Osteocyte (in vitro differentiated cells): ENCODE measurements at regions not wholly inside any gene's neighbourhood (a gene's known extent, or its start where the extent isn't known, plus 50 kb on each side); places are given as distances from the start of the nearest gene placed in this dataset.
"Not testable (repeated sequence)": the region's sequence is repeated elsewhere in the genome, so short reads cannot be mapped to it uniquely, and the experiment has no call there.

Source experiments
- DNase-seq: peaks from one replicate; pipeline ENCODE4 v3.0.0; 2021; ENCODE audit warnings: mixed read lengths; ENCODE audit not compliant: unreplicated experiment; ENCODE audit errors: extremely low spot score
- H3K27ac Mint-ChIP-seq: one replicate; pipeline ENCODE4 v1.8.0; 2021; ENCODE audit warnings: mild to moderate bottlenecking, mixed read lengths; ENCODE audit not compliant: unreplicated experiment
- H3K27me3 Mint-ChIP-seq: one replicate; pipeline ENCODE4 v1.8.0; 2021; ENCODE audit warnings: mixed read lengths; ENCODE audit not compliant: unreplicated experiment
- H3K36me3 Mint-ChIP-seq: one replicate; pipeline ENCODE4 v1.8.0; 2021; ENCODE audit warnings: mixed read lengths; ENCODE audit not compliant: unreplicated experiment
- H3K4me1 Mint-ChIP-seq: one replicate; pipeline ENCODE4 v1.8.0; 2021; ENCODE audit warnings: mixed read lengths; ENCODE audit not compliant: unreplicated experiment
- H3K4me3 Mint-ChIP-seq: one replicate; pipeline ENCODE4 v1.8.0; 2021; ENCODE audit warnings: mild to moderate bottlenecking, moderate library complexity, mixed read lengths; ENCODE audit not compliant: unreplicated experiment
- H3K9me3 Mint-ChIP-seq: one replicate; pipeline ENCODE4 v1.8.0; 2021; ENCODE audit warnings: mixed read lengths; ENCODE audit not compliant: unreplicated experiment
- TF ChIP-seq, protein P1 (sequence below): fragments of 200-600 bp; sonication (generic); IDR thresholded peaks from 2 replicates; pipeline ENCODE4 v1.5.0; 2021; ENCODE audit warnings: antibody characterized with exemption, mild to moderate bottlenecking, moderate library complexity

DNA sequence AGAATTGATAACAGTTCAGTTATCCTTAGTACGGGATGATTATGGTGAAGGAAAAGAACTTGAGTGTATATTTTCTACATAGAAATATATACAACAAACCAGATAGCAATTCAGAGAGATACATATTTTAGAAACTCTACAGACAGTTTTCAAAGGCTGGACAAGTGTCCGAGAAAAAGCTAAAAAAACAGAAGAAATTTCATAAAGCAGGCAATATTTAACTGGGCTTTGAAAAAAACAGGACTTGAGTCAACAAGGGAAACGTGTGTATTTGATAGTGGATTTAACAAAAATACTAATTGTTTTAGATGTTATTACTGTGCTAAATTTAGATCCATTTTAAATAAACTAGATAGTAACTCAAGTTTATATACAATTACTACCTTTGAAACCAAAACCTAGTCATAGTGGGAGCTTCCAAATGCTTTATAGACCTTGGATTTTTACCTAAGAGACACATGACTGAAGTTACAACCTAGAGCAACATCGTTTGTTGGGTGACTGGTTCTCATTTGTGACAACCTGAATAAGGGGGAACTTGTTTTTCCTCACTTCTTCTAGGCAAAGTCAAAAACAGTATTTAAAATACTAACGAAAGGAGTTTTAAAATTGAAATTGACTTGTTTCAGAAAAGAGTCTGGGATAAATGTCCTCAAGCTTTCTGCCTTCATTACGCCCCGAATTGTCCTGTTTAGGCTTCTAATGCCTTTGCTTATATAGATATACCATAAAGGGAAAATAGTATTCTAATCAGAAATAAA, 116.7 kb upstream of the PRSS16 start:
- TF ChIP-seq, protein P1, sequence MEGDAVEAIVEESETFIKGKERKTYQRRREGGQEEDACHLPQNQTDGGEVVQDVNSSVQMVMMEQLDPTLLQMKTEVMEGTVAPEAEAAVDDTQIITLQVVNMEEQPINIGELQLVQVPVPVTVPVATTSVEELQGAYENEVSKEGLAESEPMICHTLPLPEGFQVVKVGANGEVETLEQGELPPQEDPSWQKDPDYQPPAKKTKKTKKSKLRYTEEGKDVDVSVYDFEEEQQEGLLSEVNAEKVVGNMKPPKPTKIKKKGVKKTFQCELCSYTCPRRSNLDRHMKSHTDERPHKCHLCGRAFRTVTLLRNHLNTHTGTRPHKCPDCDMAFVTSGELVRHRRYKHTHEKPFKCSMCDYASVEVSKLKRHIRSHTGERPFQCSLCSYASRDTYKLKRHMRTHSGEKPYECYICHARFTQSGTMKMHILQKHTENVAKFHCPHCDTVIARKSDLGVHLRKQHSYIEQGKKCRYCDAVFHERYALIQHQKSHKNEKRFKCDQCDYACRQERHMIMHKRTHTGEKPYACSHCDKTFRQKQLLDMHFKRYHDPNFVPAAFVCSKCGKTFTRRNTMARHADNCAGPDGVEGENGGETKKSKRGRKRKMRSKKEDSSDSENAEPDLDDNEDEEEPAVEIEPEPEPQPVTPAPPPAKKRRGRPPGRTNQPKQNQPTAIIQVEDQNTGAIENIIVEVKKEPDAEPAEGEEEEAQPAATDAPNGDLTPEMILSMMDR: no peak
- Mint-ChIP-seq H3K27me3 (no peaks in the 10 kb centered on the region), H3K9me3 (no peaks in the 10 kb centered on the region), H3K36me3 (no peaks in the 10 kb centered on the region), H3K4me3 (peak overlapping the region; percentile 27), H3K4me1 (peaks cover 52% of the 10 kb centered on the region), H3K27ac (no peak overlapping the region)
- DNase-seq: no peak

DNA sequence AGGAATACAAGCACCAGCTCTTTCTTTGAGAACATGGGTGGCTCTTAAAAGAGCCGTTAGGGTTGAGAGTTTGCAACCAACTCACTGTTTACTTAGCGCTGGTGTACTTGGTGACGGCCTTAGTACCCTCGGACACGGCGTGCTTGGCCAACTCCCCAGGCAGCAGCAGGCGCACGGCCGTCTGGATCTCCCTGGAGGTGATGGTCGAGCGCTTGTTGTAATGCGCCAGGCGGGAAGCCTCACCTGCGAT, 115.3 kb upstream of the PRSS16 start:
- H3K27me3 Mint-ChIP-seq, H3K36me3 Mint-ChIP-seq, H3K27ac Mint-ChIP-seq, H3K9me3 Mint-ChIP-seq, H3K4me3 Mint-ChIP-seq, DNase-seq: not testable (repeated sequence)
- H3K4me1 Mint-ChIP-seq: peaks cover 44% of the 10 kb centered on the region

DNA sequence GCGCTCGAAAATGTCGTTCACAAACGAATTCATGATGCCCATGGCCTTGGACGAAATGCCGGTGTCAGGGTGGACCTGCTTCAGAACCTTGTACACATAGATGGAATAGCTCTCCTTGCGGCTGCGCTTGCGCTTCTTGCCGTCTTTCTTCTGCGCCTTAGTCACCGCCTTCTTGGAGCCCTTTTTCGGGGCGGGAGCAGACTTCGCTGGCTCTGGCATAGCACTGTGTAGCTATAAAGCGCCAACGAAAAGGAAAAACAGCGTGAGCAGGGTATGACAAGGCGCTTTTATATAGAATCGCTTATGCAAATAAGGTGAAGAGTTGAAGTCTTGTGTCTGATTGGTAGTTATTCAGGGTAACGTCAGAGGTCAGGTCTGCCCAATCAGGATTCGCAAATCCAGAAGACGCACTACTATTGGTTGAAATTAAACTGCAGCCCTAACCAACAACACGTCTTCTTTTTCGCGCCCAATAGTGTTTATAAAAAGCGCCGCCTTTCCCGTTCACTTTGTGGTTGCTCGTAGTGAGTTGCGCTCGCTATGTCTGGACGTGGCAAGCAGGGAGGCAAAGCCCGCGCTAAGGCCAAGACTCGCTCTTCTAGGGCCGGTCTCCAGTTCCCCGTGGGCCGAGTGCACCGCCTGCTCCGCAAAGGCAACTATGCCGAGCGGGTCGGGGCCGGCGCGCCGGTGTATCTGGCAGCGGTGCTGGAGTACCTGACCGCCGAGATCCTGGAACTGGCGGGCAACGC, 114.8 kb upstream of the PRSS16 start:
- TF ChIP-seq, protein P1: no peak
- no peak overlapping the region for H3K4me3 Mint-ChIP-seq
- peak; percentile 95 for DNase-seq
- no peaks in the 10 kb centered on the region for H3K9me3 Mint-ChIP-seq
- no peaks in the 10 kb centered on the region for H3K27me3 Mint-ChIP-seq
- no peak overlapping the region for H3K27ac Mint-ChIP-seq
- peaks cover 39% of the 10 kb centered on the region for H3K4me1 Mint-ChIP-seq
- peaks cover 2% of the 10 kb centered on the region for H3K36me3 Mint-ChIP-seq

DNA sequence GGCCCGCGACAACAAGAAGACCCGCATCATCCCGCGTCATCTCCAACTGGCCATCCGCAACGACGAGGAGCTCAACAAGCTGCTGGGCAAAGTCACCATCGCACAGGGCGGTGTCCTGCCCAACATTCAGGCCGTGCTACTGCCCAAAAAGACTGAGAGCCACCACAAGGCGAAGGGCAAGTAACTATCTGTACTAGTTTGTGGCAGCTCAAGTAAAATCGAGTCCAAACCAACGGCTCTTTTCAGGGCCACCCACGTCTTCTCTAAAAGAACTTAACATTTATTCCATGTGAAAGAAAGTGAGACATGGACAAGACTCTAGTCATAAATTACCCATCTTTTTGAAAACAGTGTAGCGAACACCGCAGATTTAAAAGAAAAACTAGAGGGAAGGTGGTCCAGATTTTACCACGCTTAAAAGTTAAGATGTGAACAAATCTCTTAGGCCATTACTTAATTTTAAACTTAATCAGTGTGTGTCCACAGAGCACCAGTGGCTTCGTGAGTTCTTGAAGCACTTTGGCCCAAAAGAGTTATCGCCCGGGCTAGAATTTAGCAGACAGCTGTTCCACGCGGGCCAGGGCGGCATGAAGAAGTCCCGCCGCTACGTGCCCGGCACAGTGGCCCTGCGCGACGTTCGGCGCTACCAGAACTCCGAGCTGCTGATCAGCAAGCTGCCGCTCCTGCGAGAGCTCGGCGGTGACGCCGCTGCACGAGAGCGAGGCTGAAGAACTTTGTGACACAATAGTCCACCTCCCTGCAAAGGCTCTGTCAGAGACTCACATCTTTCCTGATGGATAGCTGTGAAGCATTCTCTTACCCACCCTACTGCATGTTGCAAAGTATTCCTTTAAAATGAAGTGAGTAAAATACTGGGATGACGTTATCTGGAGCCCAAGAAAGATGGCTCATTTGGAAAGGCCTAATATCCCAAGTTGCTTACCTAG, 113.9 kb upstream of the PRSS16 start:
- H3K4me3 Mint-ChIP-seq: no peak overlapping the region
- H3K9me3 Mint-ChIP-seq: no peaks in the 10 kb centered on the region
- H3K27me3 Mint-ChIP-seq: no peaks in the 10 kb centered on the region
- H3K36me3 Mint-ChIP-seq: peaks cover 2% of the 10 kb centered on the region
- peaks cover 40% of the 10 kb centered on the region for H3K4me1 Mint-ChIP-seq
- TF ChIP-seq, protein P1: no peak
- H3K27ac Mint-ChIP-seq: no peak overlapping the region
- peak; percentile 91 for DNase-seq

DNA sequence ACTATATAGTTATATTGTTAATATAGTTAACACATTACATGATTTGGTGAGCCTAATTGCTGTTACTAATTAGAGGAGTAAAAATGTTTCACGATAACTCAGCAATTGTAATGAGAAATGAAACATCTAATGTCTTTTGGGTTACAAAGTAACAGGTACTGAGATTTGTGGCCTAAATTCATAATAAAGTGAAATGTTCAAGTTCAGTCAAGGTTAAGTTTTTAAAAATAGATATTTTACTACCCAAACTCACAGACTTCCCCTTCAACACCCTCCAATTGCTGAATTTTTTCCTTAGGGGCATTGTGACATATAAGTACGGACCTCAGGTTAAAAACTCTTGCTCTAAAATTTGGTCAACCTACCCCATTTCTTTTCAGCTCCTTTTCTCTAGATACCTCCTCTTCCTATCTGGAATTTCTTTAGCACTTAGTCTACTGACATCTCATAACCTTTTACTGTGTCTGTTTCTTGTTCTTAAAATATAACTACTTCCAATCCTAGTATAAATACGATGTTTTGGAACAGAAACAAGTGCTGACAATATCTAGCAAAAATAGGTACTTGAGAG, 112.3 kb upstream of the PRSS16 start:
- peaks cover 2% of the 10 kb centered on the region for H3K36me3 Mint-ChIP-seq
- H3K4me3 Mint-ChIP-seq: no peak overlapping the region
- H3K9me3 Mint-ChIP-seq: no peaks in the 10 kb centered on the region
- no peak for DNase-seq
- H3K27ac Mint-ChIP-seq: no peak overlapping the region
- H3K4me1 Mint-ChIP-seq: peaks cover 44% of the 10 kb centered on the region
- TF ChIP-seq, protein P1: no peak
- H3K27me3 Mint-ChIP-seq: no peaks in the 10 kb centered on the region
